GM23248 (cell line): ENCODE measurements at regions not wholly inside any gene's neighbourhood (a gene's known extent, or its start where the extent isn't known, plus 50 kb on each side); places are given as distances from the start of the nearest gene placed in this dataset.

ENCODE experiments used
- EZH2 ChIP-seq: fragments of 200-600 bp; sonication (generic); IDR thresholded peaks from 2 replicates; pipeline ENCODE4 v1.6.1; 2018; ENCODE audit warnings: antibody characterized with exemption, mild to moderate bottlenecking; ENCODE audit not compliant: insufficient read depth, poor library complexity, severe bottlenecking
- EZH2phosphoT487 ChIP-seq: fragments of 200-600 bp; sonication (generic); IDR thresholded peaks from 2 replicates; pipeline ENCODE4 v1.6.1; 2018; ENCODE audit warnings: antibody characterized with exemption, moderate library complexity, mild to moderate bottlenecking, low read depth; ENCODE audit not compliant: insufficient read depth

DNA sequence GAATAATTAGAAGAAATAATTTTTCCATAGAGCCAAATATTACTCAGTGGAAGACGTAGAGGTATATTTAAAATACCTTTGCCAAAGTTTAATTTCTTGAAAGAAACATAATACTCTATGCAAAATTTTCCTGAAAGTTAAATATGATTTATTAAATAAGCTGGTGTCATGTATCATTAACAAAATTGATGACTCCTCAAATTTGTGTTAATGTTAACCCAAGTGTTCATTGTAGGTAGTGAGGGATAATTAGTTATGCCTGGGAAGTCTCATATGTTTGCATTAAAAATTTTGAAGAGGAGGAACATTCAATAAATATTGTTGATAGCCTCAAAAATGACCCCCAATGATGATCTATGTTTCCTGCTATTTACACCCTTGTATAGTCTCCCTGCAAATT, 292.7 kb upstream of the AMOT start:
- TF ChIP-seq EZH2 (no peak), EZH2phosphoT487 (no peak)
